ENCODE measurements at regions not wholly inside any gene's neighbourhood (a gene's known extent, or its start where the extent isn't known, plus 50 kb on each side); places are given as distances from the start of the nearest gene placed in this dataset.

DNA sequence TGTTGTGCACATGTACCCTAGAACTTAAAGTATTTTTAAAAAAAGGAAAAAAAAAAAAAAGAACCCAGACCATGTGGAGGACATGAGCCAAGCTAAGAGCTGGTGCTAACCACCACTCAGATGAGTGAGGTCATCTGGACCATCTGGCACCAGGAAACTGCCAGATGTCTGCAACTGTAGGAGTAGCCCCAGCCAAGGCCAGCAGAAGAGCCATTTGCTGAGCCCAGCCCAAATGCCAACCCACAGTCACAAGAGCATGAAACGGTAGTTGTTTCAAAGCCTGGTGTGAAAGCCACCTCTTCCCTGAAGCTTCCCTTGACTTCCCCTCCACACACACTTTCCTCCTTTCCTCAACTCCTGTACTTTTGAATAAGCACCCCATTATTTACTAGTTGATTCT lies 69.2 kb upstream of the FCN1 start:
- DNase-seq (ENCODE audit: low read depth in 4 of 4, low spot score in 3 of 4) = no peak

DNA sequence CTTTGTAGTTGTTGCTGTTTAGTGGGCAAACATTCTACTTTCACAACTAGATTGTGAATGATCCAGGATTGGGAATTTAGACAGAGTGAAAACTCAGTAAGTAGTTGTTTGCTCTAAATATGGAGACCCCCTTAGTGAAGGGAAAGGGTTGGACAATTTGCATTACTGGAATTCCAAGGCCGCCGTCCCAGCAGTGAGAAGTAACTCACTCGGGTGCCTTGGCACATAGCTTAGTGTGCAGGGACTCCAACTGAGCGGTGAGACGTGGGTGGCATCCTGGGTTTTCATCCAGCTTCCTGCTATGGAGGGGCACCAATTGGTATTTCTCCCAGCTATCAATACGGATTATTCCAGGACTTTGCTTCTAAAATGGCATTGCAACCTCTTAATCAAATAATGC lies 69.7 kb upstream of the FCN1 start:
- no peak for DNase-seq (ENCODE audit: low read depth in 4 of 4, low spot score in 3 of 4)

DNA sequence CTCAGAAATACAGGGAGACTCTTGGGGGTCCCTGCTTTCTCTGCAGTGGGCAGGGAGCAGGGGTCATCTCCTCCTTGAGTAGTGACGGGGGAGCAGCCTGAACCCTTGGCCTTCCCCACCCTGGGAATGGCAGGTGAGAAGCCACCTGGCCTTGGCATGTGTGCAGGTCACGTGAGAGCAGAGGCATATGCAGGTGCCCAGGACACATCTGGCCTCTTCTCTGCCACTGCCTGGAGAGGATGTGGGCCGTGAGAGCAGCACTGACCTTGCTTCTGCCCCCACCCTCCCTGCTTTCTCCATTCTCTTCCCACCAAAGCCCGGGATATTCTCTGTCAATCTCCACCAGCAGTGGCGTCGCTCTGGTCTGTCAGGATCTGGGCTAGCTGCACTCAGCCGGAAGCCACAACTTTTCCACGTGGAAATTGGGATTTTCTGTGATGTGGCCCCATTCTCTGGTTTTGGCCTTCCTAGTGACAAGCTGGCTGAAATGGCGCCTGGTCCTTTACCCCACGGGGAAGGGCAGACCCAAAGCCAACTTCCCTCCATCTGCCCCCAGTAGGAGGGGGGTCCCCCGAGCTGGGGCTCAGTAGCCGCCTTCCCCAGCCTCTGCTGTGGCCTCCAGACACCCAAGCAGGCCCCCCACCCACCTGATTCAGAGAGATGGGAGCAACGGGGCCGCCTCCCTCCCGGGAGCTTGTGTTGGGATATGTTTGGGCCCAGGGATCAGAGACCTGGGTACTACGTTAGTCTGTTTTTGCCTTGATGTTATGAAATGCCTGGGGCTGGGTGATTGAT lies 70.4 kb upstream of the FCN1 start:
- DNase-seq (ENCODE audit: low read depth in 4 of 4, low spot score in 3 of 4) = no peak

DNA sequence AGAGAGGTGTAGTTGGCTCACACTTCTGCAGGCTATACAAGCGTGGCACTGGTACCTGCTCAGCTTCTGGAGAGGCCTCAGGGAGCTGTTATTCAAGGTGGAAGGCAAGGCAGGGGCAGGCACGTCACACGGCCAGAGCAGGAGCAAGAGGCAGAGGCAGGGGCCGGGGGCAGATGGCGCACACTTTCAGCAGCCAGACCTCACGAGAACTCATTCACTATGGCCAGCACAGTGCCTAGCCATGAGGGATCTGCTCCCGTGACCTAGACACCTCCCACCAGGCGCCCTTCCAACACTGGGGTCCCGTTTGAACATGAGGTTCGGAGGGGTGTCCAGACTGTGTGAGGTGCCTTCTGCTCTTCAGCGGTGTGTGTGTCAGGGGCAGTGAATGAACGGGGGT lies 71.0 kb upstream of the FCN1 start:
- DNase-seq (ENCODE audit: low read depth in 4 of 4, low spot score in 3 of 4) = no peak

DNA sequence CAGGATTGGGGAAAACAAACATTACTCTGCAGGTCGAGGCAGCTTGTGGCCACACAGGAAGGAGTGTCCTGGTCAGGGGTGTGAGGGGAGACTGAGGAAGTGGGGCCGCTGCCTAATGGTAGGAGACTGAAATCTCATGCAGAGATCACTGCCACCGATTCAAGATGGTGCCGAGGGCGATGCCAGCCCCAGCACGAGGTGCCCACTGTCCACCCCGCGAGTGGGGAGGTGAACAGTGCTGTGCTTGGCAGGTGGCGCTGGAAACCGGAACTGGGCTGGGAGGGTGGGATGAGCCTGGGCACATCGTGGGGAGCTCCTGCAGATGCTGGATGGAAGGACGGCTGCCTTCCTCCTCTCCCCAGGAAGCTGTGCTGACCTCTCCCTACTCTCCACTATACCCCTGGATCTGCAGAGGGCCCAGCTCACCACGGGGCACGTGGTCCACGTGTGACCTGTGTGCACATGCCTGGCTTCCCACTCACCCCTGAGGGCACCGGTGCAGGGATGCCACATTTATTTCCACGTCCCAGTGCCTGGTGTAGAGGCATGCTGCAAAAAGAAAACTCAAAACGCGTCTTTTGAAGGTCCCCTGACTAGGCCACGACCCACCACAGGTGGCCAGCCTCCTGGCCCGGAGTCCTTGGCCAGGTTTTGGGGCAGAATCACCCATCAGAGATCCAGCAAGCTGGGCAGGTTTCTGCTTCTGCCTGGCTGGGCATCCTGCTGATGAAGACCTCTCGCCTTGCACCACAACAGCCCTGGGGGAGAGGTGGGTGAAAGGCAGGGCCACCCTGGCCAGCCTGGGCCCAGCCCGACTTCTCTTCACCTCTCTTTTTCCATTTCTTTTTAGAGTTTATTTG lies 71.7 kb upstream of the FCN1 start:
- DNase-seq (ENCODE audit: low read depth in 4 of 4, low spot score in 3 of 4) = no peak

DNA sequence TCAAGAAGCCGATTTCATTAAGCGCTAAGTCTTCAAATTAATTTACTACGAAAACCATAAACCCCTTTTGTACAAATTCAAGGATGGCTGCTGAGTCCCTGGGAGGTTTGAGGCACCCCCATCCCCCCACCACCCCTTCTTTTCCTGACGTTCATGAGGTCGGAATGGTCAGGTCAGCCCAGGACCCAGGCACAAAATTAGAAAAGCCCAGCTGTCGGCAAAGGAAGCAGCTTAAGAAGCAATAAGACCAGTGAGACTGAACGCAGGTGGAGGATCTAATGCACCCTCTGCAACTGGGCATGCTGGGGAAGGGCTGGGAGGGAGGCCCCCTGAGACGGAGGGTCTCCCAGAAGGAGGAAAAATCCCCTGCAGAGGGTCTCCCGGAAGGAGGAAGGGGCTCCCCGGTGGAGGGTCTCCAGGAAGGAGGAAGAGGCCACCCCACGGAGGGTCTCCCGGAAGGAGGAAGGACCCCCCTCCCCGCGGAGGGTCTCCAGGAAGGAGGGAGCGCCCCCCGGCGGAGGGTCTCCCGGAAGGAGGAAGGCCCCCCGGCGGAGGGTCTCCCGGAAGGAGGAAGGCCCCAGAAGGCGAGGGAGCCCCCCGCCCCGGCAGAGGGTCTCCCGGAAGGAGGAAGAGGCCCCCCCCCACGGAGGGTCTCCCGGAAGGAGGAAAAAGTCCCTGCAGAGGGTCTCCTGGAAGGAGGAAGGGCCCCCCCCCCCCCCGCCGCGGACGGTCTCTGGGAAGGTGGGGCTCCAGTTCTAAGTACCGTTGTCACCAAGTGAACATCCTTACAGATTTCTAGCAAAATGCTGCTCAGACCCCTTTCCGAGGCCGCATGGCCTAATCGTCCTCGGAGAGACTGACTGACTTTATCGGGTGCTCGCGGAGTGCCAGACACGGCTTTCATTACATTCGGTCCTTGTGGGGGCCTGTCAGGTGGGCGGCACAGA lies 74.4 kb upstream of the FCN1 start:
- DNase-seq (ENCODE audit: low read depth in 4 of 4, low spot score in 3 of 4) = no peak

DNA sequence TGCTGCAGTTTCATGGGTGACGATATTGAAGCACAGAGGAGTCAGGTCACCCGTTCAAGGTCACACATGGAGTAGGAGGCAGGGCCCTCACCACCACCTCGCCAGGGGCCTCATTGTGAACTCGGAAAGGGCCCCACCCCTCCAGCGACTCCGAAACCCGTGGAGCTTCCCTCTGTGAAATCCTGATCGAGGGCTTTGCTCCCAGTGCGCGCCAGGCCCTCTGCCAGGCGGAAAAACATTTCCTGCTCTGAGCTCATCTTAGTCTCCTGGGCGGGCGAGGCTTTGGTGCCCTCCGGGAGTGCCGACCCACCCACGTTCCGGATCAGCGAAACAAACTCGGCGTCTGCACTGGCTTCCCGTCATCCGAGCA lies 75.0 kb upstream of the FCN1 start:
- DNase-seq (ENCODE audit: low read depth in 4 of 4, low spot score in 3 of 4) = peak in 1 of 4 donors; percentile 28

DNA sequence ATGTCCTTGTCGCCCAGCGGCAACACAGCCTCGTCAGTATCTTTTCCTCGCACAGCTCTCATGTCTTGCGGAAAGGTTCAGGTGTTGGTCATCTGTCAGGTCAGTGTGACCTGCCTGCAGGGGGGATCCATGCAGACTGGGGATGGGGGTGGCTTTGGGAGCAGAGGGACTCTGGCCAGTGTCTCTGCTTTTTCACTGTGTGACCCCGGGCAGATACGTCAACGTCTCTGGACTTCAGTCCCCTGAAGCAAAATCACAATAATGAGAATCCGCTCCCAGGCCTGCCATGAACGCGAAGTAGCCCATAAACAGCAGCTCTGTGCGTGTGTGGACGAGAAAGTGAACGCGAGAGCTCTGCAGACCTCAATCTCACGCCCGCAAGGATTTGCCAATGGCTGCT lies 75.7 kb upstream of the FCN1 start:
- no peak for DNase-seq (ENCODE audit: low read depth in 4 of 4, low spot score in 3 of 4)

DNA sequence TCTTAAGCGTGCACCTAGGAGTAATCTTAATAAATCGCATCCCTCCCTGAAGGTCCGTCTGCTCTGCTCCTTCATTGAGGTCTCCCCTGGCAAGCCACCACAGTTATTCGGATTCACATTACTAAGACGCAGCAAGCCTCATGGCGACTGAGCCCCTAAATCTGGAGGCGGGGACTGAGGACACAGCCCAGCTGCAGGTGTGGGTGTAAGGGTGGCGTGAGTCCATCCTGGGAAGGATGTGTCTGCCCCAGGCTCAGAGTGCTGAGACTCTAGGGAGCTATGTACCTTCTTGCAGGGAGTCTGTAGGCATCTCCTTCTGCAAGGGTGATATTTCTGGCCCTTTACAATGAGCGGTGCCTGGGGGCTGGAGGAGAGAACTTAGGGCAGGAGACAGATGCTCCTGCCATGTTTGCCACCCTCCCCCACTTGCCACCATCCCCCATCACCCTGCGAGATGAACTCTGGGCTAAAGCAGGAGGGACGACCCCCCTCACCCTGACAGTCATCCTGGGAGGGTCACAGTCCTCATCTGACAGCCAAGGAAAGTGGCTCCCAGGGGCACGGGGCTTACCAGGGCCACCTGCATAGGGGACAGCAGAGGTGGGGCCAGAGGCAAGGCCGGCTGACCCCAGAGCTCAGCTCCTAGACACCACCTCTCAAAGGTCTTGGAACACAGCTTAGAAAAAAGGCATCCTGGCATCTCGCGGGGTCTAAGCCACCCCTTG lies 76.4 kb upstream of the FCN1 start:
- DNase-seq (ENCODE audit: low read depth in 4 of 4, low spot score in 3 of 4) = no peak

DNA sequence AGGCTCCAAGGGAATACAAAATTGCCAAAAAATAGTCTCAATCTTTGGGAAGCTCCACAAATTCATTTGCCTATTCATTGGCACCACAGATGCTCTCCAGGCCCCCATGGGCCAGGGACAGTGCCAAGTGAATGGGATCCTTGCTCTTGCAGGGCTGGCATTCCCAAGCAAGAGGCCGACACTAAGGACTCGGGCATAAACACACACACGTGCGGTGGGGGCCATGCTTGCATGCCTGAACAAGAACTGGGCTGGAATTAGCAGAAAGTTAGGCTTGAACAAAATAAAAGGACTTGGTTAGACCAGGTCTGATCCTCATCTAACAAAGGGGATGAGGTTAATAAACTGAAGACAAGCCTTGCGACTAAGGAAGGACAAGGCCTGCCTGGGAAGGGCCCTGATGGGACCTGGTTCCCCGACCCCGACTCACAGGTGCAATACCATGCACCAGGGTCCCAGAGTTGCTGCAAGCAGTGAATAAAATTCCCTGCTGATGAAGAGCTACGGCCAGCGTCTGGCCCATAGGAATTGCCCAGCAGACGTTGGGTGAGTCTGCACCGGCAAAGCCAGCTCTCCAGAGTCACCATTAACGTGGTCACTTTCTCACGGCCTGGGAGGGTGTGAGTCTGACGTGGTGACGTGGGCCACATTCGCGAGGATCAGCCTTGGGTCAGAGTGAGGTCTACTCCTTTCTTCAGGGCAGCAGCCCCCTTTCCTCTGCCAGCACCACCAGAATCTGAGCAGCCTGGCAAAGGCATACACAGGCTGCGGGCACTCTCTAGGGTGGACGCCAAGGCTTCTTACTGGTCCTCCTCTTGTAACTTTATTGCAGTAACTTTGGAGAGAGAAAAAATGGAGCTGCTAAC lies 77.4 kb upstream of the FCN1 start:
- DNase-seq (ENCODE audit: low read depth in 4 of 4, low spot score in 3 of 4) = no peak

DNA sequence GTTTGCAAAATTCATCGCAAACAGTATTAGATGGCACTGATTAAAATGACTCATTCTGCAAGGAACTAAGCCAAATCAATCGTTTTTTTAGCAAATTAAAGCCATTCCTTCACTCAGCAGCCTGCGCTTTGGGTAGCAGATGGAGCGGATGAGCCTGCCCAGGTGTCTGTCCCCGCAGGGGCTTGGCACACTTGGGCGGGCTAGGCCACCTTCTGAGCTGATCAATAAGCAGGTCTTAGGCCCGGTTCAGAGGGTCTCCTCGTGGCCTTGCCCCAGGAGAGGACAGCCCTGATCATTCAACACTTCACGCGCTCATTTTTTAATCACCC lies 78.0 kb upstream of the FCN1 start:
- DNase-seq (ENCODE audit: low read depth in 4 of 4, low spot score in 3 of 4) = no peak

DNA sequence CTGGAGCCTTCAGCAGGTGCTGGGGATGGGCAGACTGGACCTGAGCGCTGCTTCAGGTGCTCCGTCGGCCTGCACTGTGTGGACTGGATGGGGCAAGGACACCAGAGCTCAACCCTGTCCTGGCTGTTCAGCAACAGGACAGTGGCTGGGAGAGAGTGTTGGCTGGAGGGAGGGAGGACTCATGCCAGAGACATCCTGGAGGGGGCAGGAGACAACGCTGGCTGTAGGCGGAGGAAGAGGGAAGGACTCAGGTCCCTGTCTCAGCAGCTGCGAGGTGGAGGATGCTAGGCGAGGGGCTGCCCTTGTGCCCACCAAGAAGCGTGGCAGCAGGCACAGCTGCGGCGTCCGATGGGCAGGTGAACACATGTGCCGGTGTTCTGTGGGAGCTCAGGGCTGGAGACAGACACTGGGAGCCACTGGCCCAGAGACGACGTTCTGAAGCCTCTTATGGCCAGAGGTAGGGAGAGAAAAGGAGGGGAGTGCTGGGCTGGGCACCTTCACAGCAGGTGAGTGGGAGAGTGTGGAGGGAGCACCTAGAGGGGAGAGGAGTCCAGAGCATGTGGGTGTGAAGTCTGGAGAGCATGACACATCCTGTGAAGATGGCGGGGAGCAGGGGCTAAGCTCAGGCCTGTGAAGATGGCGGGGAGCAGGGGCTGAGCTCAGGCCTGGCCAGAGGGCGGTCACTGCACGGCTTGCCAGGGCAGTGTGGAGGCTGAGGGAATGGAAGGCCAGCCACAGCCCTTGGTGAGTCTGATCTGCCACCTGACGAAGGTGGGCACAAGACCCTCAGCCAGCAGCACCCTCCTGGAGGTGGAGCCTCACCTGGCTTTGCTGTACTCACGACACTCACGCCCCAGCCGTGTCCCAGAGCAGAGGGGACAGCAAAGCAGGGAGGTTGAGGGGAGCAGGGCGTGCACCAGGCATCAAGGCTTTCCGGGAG lies 79.1 kb upstream of the FCN1 start:
- no peak for DNase-seq (ENCODE audit: low read depth in 4 of 4, low spot score in 3 of 4)

DNA sequence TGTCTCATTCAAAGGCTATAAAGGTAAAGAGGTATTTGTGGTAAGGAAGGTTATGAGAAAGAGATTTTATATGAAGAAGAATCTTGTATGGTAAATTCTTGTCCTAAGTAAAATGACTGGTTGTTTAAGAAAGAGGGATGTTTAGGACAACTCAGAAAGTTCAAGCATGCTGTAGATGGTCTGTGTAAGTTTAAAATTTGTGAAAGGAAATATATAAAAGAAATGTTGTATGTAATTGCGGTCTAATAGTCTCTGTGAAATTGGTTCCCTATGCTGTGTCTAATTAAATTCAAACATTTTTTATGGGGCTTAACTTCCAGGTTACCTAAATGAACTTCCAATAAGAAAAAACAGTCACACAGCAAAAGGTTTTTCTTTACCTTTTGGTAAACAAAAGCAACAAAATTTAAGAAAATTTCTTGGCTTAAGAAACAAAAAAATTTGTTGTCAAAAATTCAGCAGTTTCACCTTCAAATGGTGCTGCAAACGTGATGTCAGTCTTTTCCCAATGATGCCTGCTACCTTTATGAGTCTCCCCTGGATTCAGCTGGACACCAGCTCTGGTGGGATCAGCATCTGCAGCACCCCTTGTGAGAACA lies 83.0 kb upstream of the FCN1 start:
- no peak for DNase-seq (ENCODE audit: low read depth in 4 of 4, low spot score in 3 of 4)

DNA sequence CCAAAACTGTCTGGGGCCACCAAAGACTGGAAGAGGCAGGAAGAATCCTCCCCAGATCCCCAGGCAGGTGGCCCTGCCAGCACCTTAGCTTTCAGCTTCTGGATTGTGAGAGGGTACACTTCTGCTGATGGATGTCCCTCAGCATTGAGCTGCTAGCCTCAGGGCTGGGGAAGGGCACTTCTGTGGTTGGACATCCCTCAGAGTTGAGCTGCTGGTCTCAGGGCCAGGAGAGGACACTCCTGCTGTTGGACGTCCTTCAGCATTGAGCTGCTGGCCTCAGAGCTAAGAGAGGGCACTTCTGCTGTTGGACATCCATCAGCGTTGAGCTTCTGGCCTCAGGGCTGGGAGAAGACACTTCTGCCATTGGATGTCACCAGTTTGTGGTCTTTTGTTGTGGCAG lies 83.8 kb upstream of the FCN1 start:
- no peak for DNase-seq (ENCODE audit: low read depth in 4 of 4, low spot score in 3 of 4)

DNA sequence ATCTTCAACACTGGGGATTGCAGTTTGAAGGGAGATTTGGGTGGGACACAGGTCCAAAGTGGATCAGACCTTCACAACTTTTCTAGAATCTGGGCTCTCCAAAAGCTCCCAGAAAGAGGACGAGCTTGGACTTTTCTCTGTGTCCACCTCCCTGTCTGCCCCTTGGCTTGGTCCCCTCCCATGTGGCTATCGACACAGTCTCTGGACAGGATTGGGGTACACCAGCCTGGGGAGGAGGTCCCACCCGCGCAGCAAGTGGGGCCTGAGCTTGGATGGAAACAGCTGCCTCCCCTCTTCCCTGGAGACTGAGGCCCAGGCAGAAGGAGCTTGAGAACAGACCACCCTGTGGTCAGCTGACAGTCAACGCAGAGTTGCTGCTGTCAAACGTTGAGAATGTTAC lies 84.6 kb upstream of the FCN1 start:
- no peak for DNase-seq (ENCODE audit: low read depth in 4 of 4, low spot score in 3 of 4)

DNA sequence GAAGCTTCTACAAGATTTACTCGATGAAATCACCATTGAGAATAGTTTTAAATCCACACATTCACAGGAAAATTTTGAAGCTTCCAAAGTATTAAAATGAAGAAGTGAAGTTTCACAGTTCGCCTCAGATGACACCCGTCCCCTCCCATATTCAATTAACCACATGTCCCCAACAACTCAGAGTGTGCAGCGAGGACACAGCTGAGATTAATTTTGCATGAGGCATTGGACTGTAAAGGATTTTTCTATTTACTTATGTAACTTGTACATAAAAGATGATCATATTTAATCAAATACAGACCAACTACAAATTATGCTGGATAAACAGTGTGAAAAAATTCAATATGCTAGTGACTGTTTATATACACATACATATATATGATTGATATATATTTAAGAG lies 84.7 kb upstream of the OLFM1 start:
- DNase-seq (ENCODE audit: low read depth in 4 of 4, low spot score in 3 of 4) = no peak

DNA sequence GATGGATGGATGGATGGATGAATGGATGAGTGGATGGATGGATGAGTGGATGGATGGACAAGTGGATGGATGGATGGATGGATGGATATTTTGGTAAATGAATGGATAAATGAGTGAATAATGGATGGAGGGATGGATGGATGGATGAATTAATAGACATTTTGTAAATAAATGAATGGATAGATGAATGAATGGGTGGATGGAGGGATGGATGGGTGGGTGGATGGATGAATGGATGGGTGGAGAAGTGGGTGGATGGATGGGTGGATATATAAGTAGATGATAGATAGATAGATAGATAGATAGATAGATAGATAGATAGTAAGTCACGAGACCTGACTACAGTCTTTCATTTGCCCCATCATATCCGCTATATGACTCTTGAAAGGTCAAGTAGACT lies 82.7 kb upstream of the OLFM1 start:
- DNase-seq (ENCODE audit: low read depth in 4 of 4, low spot score in 3 of 4) = no peak

DNA sequence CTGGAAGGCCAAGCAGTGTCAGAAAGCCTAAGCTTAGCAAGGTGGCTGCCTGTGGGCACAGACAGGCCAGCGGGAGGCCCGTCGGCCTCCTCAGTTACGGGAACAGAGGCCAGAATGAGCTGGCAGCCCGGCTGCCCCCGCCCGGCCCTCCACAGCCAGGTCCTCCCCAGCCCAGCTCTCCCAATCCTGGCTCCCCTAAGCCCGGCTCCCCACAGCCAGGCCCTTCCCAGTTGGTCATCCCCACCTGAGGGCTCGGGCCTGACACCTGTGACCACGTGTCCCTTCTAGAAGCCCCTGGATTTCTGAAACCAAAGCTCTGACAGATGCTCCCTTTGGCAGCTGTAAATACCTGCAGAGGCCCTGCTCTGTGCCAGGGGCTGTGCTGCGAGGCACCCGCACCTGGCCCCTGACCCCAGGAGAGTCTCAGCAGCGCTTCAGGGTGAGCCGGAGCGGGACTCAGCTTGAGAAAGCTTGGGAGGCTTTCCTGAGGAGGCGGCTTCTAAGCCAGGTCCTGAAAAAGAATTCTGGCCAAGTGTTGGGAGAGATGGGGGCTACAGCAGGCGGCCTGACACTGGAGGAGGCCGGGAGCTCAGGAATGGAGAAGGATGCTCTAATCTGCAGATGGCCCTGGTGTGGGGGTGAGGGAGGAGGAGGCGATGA lies 80.4 kb upstream of the OLFM1 start:
- no peak for DNase-seq (ENCODE audit: low read depth in 4 of 4, low spot score in 3 of 4)

All from right renal pelvis (tissue), 4 donors.